K562 (cell line): ENCODE measurements at regions not wholly inside any gene's neighbourhood (a gene's known extent, or its start where the extent isn't known, plus 50 kb on each side); places are given as distances from the start of the nearest gene placed in this dataset.

Experiments
- ATAC-seq: fragments of 200-7000 bp; cut with Tn5 transposase; 3 replicates; pipeline ENCODE4 v1.9.1; 2020; ENCODE audit warnings: moderate library complexity
- BruUV-seq: library from RNA; stranded (reverse); fragments of 400-500 nt; replicated peaks from 2 replicates; lab custom pipeline; 2021; lab: Mats Ljungman, UMichigan
- CTCF ChIA-PET: fragments of 300-600 bp; formaldehyde crosslinking; extraction: SDS; loops from one replicate; lab custom pipeline; 2021; ENCODE audit warnings: low intra/inter-chr PET ratio; lab: Yijun Ruan, JAX
- POLR2A ChIA-PET: fragments of 300-600, 350-650 bp; sonication (Branson Sonifier 250); formaldehyde crosslinking; extraction: SDS; loops from one replicate; lab custom pipeline; 2021; ENCODE audit warnings: antibody characterized with exemption, inconsistent platforms; lab: Yijun Ruan, JAX
- DNase-seq, 4 experiments: peaks; one replicate each; pipeline versions ENCODE4 v3.0.0 to v3.0.0-alpha.2; 2011 to 2018; ENCODE audit warnings: low spot score in 3 of 4, mixed read lengths in 3 of 4; ENCODE audit errors: extremely low read depth in 1 of 4
- FAIRE-seq: peaks from 2 replicates; lab custom pipeline; 2011; peaks lifted over from hg19 to GRCh38; lab: Jason Lieb, UNC
- H2AFZ ChIP-seq: 2 replicates; pipeline ENCODE4 v1.6.0; 2011; ENCODE audit warnings: low read depth, low read length, control low read depth, inconsistent platforms
- H3K27ac ChIP-seq: fragments of 200-600 bp; 3 replicates; pipeline ENCODE4 v1.8.0; 2011; ENCODE audit warnings: low read depth, mild to moderate bottlenecking, control low read depth, inconsistent platforms, low read length, moderate library complexity, mixed read lengths; ENCODE audit errors: extremely low read depth
- H3K27me3 ChIP-seq, 2 experiments: fragments of 300-600 bp in 1 of 2; 2 replicates in 1 of 2; 3 replicates in 1 of 2; pipeline versions ENCODE4 v1.6.0 to v1.8.0; 2011; ENCODE audit warnings: inconsistent platforms in 2 of 2, low read length in 2 of 2, mild to moderate bottlenecking in 1 of 2, mixed read lengths in 1 of 2, moderate library complexity in 1 of 2; ENCODE audit not compliant: control insufficient read depth in 2 of 2, insufficient read depth in 2 of 2
- H3K36me3 ChIP-seq: fragments of 300-600 bp; 3 replicates; pipeline ENCODE4 v1.8.0; 2011; ENCODE audit warnings: mild to moderate bottlenecking, low read length, inconsistent platforms; ENCODE audit not compliant: control insufficient read depth, insufficient read depth
- H3K4me1 ChIP-seq, 2 experiments: fragments of 200-600 bp in 1 of 2; replicated peaks in 1 of 2; 2 replicates in 1 of 2; 3 replicates in 1 of 2; pipeline versions ENCODE4 v1.5.1 to v1.8.0; 2011; ENCODE audit warnings: inconsistent platforms in 2 of 2, low read length in 2 of 2, mild to moderate bottlenecking in 1 of 2, mixed read lengths in 1 of 2, moderate library complexity in 1 of 2; ENCODE audit not compliant: control insufficient read depth in 2 of 2, insufficient read depth in 2 of 2
- H3K4me2 ChIP-seq: 2 replicates; pipeline ENCODE4 v1.6.1; 2011; ENCODE audit warnings: low read length, control low read depth, inconsistent platforms, mixed read lengths; ENCODE audit not compliant: insufficient read depth
- H3K4me3 ChIP-seq: fragments of 200-600 bp; sonication (generic), shearing (Covaris generic); 2 replicates; pipeline ENCODE4 v1.5.1; 2016; ENCODE audit warnings: control low read depth, inconsistent platforms
- H3K79me2 ChIP-seq: fragments of 200-600 bp; 3 replicates; pipeline ENCODE4 v1.8.0; 2011; ENCODE audit warnings: low read length, inconsistent platforms; ENCODE audit not compliant: control insufficient read depth, insufficient read depth
- H3K9ac ChIP-seq, 2 experiments: 2 replicates each; pipeline versions ENCODE4 v1.6.0 to v1.6.1; 2011; ENCODE audit warnings: low read depth in 2 of 2, low read length in 2 of 2, control low read depth in 1 of 2, inconsistent platforms in 1 of 2, mild to moderate bottlenecking in 1 of 2, mixed read lengths in 1 of 2; ENCODE audit not compliant: insufficient read depth in 1 of 2
- H3K9me1 ChIP-seq: one replicate; pipeline ENCODE4 v1.6.0; 2011; ENCODE audit warnings: inconsistent platforms, mild to moderate bottlenecking, low read length, moderate library complexity; ENCODE audit not compliant: control insufficient read depth, insufficient read depth
- H3K9me3 ChIP-seq: replicated peaks from 2 replicates; pipeline ENCODE4 v1.5.1; 2011; ENCODE audit warnings: low read depth, low read length, inconsistent platforms; ENCODE audit not compliant: control insufficient read depth, insufficient read depth
- H4K20me1 ChIP-seq: replicated peaks from 2 replicates; pipeline ENCODE4 v1.6.1; 2011; ENCODE audit warnings: low read length, inconsistent platforms, mixed read lengths; ENCODE audit not compliant: control insufficient read depth, insufficient read depth
- DMBX1 ChIP-seq: fragments of 250-450 bp; sonication (Bioruptor Pico); IDR thresholded peaks from 2 replicates; pipeline ENCODE4 v1.8.0; 2022; ENCODE audit warnings: inconsistent platforms, mild to moderate bottlenecking, moderate library complexity, borderline replicate concordance
- MAFG ChIP-seq: fragments of 450-650 bp; conservative IDR thresholded peaks from 2 replicates; pipeline ENCODE4 v1.6.1; 2016; ENCODE audit warnings: missing genetic modification characterization, missing compliant biosample characterization
- XRCC5 ChIP-seq: fragments of 200-400 bp; formaldehyde crosslinking; IDR thresholded peaks from 2 replicates; pipeline ENCODE4 v1.6.1; 2017; ENCODE audit warnings: low read depth, mild to moderate bottlenecking, low read length
- ZNF316 ChIP-seq: fragments of 450-650 bp; IDR thresholded peaks from 2 replicates; pipeline ENCODE4 v1.6.1; 2016
- WGBS: fragments of 100-300 bp; shearing (Covaris generic); methylation state at CpG from one replicate; pipeline ENCODE4 v1.1.6; 2016; ENCODE audit warnings: low coverage, mixed read lengths; ENCODE audit not compliant: insufficient coverage; ENCODE audit errors: missing lambda C conversion rate; 5-methylcytosine and 5-hydroxymethylcytosine counted together
- in situ Hi-C: fragments of 300-500 bp; cut with MboI; formaldehyde crosslinking; loops from 4 replicates; pipeline ENCODE4 v1.15.0; 2018; ENCODE audit warnings: inconsistent platforms, mixed read lengths
- intact Hi-C: fragments of 100-400 bp; cut with micrococcal nuclease; formaldehyde crosslinking; loops from 2 replicates; pipeline ENCODE4 v1.14.2; 2022

GRCh38 chr6:23424584-23424983 lies 701.4 kb upstream of the NRSN1 start:
- POLR2A ChIA-PET, result no interaction called here
- no peak for FAIRE-seq
- Histone ChIP-seq H3K4me3 (no peak overlapping the region), H3K9me1 (no peaks in the 10 kb centered on the region)
- CTCF ChIA-PET, result no interaction called here
- WGBS, result 0% methylated on average over 3 of the region's 3 CpGs
- intact Hi-C loops, result no loop called here
- peak; percentile 56 for TF ChIP-seq MAFG (tag)
- TF ChIP-seq ZNF316, result peak; percentile 72
- TF ChIP-seq DMBX1 (CRISPR knock-in tag), result no peak
- TF ChIP-seq, all 486 proteins: peak for 2
- no peak overlapping the region for H3K4me2 ChIP-seq
- H3K79me2 ChIP-seq, result no peaks in the 10 kb centered on the region
- H3K4me1 ChIP-seq, result no peaks in the 10 kb centered on the region
- no peak for DNase-seq
- no peak overlapping the region for H3K9ac ChIP-seq
- no peaks in the 10 kb centered on the region for H3K27me3 ChIP-seq
- BruUV-seq, result no TSS peak
- no peak overlapping the region for H3K27ac ChIP-seq
- no peak overlapping the region for H2AFZ ChIP-seq
- H4K20me1 ChIP-seq, result no peaks in the 10 kb centered on the region
- H3K9me3 ChIP-seq, result no peaks in the 10 kb centered on the region
- ATAC-seq, result no peak
- no peaks in the 10 kb centered on the region for H3K36me3 ChIP-seq
- in situ Hi-C loops, result no loop called here

GRCh38 chr6:23435126-23435525 lies 690.9 kb upstream of the NRSN1 start:
- FAIRE-seq, result no peak
- Histone ChIP-seq H3K9me1 (no peaks in the 10 kb centered on the region), H3K79me2 (no peaks in the 10 kb centered on the region), H2AFZ (no peak overlapping the region), H3K4me3 (no peak overlapping the region), H3K27ac (no peak overlapping the region), H4K20me1 (no peaks in the 10 kb centered on the region), H3K36me3 (no peaks in the 10 kb centered on the region), H3K4me1 (no peaks in the 10 kb centered on the region), H3K9ac (no peak overlapping the region), H3K4me2 (no peak overlapping the region), H3K27me3 (no peaks in the 10 kb centered on the region), H3K9me3 (no peaks in the 10 kb centered on the region)
- DNase-seq, result no peak
- WGBS, result 3% methylated on average over 2 of the region's 2 CpGs
- ChIA-PET POLR2A (no interaction called here), CTCF (no interaction called here)
- BruUV-seq, result no TSS peak
- no peak for ATAC-seq
- no peak for TF ChIP-seq XRCC5
- intact Hi-C loops, result no loop called here
- in situ Hi-C loops, result no loop called here
